Activated CD8-positive, alpha-beta T cell treated with anti-CD3 and anti-CD28 coated beads, Interleukin-2, amount 10 ng/mL, durations not matched to agents 7 days and 5 days (primary cell): ENCODE measurements at regions not wholly inside any gene's neighbourhood (a gene's known extent, or its start where the extent isn't known, plus 50 kb on each side); places are given as distances from the start of the nearest gene placed in this dataset.

Experiments
- ATAC-seq: fragments of 150-1000 bp; cut with Tn5 transposase; one replicate; pipeline ENCODE4 v1.10.0; 2021; ENCODE audit warnings: moderate library complexity
- CTCF ChIA-PET: fragments of 350-600 bp; sonication (Branson Sonifier 250); formaldehyde crosslinking; loops from one replicate; lab custom pipeline; 2021; ENCODE audit warnings: antibody characterized with exemption; lab: Charles Lee
- POLR2A ChIA-PET: fragments of 350-600 bp; sonication (Branson Sonifier 250); formaldehyde crosslinking; loops from one replicate; lab custom pipeline; 2021; ENCODE audit warnings: antibody characterized with exemption; lab: Charles Lee
- DNase-seq: peaks from one replicate; pipeline ENCODE4 v3.0.0-alpha.2; 2020
- H3K27ac Mint-ChIP-seq: one replicate; pipeline ENCODE4 v1.8.0; 2021; ENCODE audit warnings: mild to moderate bottlenecking, mixed read lengths
- H3K27me3 Mint-ChIP-seq: one replicate; pipeline ENCODE4 v1.8.0; 2021; ENCODE audit warnings: low read depth, mixed read lengths
- H3K36me3 Mint-ChIP-seq: one replicate; pipeline ENCODE4 v1.8.0; 2021; ENCODE audit warnings: low read depth, mixed read lengths
- H3K4me1 Mint-ChIP-seq: one replicate; pipeline ENCODE4 v1.8.0; 2021; ENCODE audit warnings: low read depth, mixed read lengths
- H3K4me3 Mint-ChIP-seq: one replicate; pipeline ENCODE4 v1.8.0; 2021; ENCODE audit warnings: mild to moderate bottlenecking, mixed read lengths
- H3K9me3 Mint-ChIP-seq: one replicate; pipeline ENCODE4 v1.8.0; 2022; ENCODE audit warnings: mixed read lengths; ENCODE audit not compliant: insufficient read depth

DNA sequence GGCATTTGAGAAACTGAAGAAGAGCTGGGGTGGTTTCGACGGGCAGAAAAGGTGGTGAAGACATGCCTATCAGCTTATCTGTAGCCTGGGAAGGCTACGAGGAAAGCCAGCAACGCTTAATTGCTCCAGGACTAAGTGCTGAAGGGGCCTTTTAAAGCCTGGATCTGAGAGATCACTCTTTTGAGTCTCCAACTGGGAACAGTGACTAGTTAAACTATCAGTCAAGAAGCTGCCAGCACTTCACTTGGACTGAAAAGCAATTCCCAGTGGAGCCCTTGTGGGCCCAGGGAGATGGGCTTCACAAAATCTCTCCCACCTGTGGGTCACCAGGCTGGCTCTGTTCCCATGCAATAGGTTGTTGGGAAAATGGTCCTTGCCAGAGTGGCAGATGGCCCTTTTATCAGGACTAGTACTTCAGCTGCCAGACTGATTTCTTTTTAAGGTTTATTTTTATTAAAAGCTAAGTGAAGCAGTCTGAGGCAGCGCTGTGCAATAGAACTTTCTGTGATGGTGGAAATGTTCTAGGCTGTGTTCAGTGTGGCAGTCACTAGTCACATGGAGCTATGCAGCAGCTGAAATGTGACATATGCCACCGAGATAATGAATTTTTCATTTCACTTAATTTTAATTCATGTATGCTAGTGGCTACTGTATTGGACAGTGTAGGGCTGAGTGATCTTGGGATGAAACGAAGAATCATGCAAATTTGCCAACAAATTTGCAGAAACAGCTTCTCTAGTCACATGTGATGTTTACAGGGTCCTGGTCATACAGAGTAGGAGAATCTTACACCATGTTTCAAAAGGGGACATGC, 276.8 kb downstream of the PCNX1 start:
- Mint-ChIP-seq H3K9me3 (no peaks in the 10 kb centered on the region), H3K4me1 (no peaks in the 10 kb centered on the region), H3K36me3 (no peaks in the 10 kb centered on the region), H3K4me3 (no peak overlapping the region), H3K27me3 (peaks cover 6% of the 10 kb centered on the region), H3K27ac (no peak overlapping the region)
- CTCF ChIA-PET: interaction anchor here (1.1 kb wide), 1 partner anchor 569 kb away, joined by 3 read pairs; no protein-coding TSS in a partner anchor
- ATAC-seq (no peak), DNase-seq (no peak)
- POLR2A ChIA-PET: no interaction called here

DNA sequence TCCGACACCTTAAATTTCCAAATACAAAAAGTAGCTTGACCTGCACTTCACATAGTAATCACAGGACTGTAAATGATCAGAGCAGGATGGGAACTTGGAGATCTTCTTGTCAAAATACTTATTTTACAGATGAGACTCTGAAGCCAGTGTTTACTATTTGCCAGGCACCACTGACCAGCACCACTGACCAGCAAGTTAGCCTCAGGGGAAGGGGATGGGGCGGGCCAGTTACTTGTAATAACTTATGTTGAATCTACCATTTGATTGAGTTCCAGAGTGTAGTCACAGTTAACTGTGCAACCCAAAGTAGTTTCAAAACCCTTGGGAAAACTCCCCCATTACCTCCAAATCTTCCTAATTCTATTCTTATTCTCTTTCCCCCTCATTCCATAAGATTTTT, 278.4 kb downstream of the PCNX1 start:
- ChIA-PET POLR2A (no interaction called here), CTCF (interaction anchor here (1.1 kb wide), 1 partner anchor 13 kb away, joined by 4 read pairs; no protein-coding TSS in a partner anchor)
- peaks cover 10% of the 10 kb centered on the region for H3K27me3 Mint-ChIP-seq
- no peaks in the 10 kb centered on the region for H3K9me3 Mint-ChIP-seq
- ATAC-seq (no peak), DNase-seq (no peak)
- H3K4me1 Mint-ChIP-seq: no peaks in the 10 kb centered on the region
- no peak overlapping the region for H3K27ac Mint-ChIP-seq
- H3K4me3 Mint-ChIP-seq: no peak overlapping the region
- H3K36me3 Mint-ChIP-seq: no peaks in the 10 kb centered on the region

DNA sequence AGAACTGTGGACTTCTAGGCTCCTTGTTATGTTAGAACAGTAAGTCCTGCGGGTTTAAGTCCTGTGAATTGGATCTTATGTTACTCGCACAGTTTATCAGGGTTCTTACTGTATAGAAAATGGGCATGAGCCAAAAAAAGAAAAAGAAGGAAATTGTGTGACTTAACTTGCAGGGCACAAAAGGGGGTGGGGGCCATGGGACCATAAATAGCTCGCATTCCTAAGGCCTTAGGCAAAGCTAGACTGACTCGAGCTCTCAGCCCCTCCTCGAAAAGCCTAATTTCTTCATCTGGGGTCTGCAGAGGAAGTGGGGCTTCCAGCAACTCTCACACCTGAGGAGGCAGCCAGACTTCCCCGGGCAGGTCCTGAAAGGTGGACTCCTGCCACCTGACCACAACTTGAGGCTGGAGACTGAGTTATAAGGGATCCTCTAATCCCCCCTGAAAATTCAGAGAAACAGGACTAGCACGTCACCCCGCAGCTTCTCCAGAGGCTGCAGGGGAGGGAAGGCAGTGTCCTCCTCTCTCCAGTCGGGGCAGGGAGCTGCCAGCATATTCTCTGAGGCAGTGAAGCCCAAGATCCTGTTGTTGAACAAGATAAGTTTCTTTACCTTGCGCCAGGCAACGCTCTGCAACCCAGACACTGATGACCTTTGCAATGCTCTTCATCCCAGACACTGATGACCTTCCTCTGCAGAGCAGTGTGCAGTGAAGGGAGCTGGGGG, 280.5 kb downstream of the PCNX1 start:
- Mint-ChIP-seq H3K27ac (no peak overlapping the region), H3K4me3 (no peak overlapping the region), H3K36me3 (no peaks in the 10 kb centered on the region), H3K4me1 (no peaks in the 10 kb centered on the region), H3K27me3 (peaks cover 18% of the 10 kb centered on the region), H3K9me3 (no peaks in the 10 kb centered on the region)
- ATAC-seq: no peak
- no peak for DNase-seq
- ChIA-PET POLR2A (interaction anchor here (0.5 kb wide), 1 partner anchor 587 kb away, joined by 3 read pairs; no protein-coding TSS in a partner anchor), CTCF (no interaction called here)

- ATAC-seq (no peak), DNase-seq (no peak)
- no peaks in the 10 kb centered on the region for H3K9me3 Mint-ChIP-seq
- no peak overlapping the region for H3K4me3 Mint-ChIP-seq
- ChIA-PET CTCF (no interaction called here), POLR2A (no interaction called here)
- no peak overlapping the region for H3K27ac Mint-ChIP-seq
- H3K27me3 Mint-ChIP-seq: peaks cover 18% of the 10 kb centered on the region
- no peaks in the 10 kb centered on the region for H3K36me3 Mint-ChIP-seq
- H3K4me1 Mint-ChIP-seq: no peaks in the 10 kb centered on the region
These were observed 283.6 kb downstream of the PCNX1 start for GRCh38 chr14:71190770-71191374.

- DNase-seq (no peak), ATAC-seq (no peak)
- H3K4me1 Mint-ChIP-seq: no peaks in the 10 kb centered on the region
- no peaks in the 10 kb centered on the region for H3K36me3 Mint-ChIP-seq
- H3K27me3 Mint-ChIP-seq: peaks cover 21% of the 10 kb centered on the region
- H3K9me3 Mint-ChIP-seq: no peaks in the 10 kb centered on the region
- POLR2A ChIA-PET: no interaction called here
- CTCF ChIA-PET: no interaction called here
- H3K4me3 Mint-ChIP-seq: no peak overlapping the region
- H3K27ac Mint-ChIP-seq: no peak overlapping the region
These were observed 286.4 kb downstream of the PCNX1 start for GRCh38 chr14:71193663-71194062.

DNA sequence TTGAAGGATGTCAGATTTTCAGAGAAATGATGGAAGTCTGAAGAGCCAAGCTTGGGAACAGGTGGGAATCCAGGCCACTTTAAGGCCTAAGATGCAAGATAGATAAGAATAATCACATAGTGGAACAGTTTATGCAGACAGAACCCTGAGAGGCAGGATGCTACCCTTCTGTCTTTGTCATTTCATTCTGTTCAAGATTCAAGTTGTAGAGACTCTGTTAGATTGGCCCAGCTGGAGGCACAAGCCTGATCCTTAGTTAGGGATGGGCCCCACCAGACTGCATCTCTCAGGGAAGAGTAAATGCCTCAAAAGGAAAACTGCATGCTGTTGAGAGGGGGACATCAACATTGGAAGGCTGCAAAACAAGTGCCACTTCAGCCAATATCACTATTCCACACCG, 287.0 kb downstream of the PCNX1 start:
- ATAC-seq: no peak
- Mint-ChIP-seq H3K4me1 (no peaks in the 10 kb centered on the region), H3K36me3 (no peaks in the 10 kb centered on the region), H3K4me3 (no peak overlapping the region), H3K9me3 (no peaks in the 10 kb centered on the region), H3K27ac (no peak overlapping the region), H3K27me3 (peaks cover 22% of the 10 kb centered on the region)
- DNase-seq: no peak
- POLR2A ChIA-PET: no interaction called here
- CTCF ChIA-PET: no interaction called here

- no peak for ATAC-seq
- Mint-ChIP-seq H3K36me3 (no peaks in the 10 kb centered on the region), H3K4me1 (no peaks in the 10 kb centered on the region), H3K9me3 (no peaks in the 10 kb centered on the region), H3K4me3 (no peak overlapping the region), H3K27me3 (peaks cover 5% of the 10 kb centered on the region), H3K27ac (no peak overlapping the region)
- DNase-seq: no peak
- ChIA-PET POLR2A (interaction anchor here (1.2 kb wide), 1 partner anchor 124 kb away, joined by 3 read pairs; no protein-coding TSS in a partner anchor), CTCF (no interaction called here)
These were observed 289.7 kb downstream of the PCNX1 start for GRCh38 chr14:71196921-71197320.

DNA sequence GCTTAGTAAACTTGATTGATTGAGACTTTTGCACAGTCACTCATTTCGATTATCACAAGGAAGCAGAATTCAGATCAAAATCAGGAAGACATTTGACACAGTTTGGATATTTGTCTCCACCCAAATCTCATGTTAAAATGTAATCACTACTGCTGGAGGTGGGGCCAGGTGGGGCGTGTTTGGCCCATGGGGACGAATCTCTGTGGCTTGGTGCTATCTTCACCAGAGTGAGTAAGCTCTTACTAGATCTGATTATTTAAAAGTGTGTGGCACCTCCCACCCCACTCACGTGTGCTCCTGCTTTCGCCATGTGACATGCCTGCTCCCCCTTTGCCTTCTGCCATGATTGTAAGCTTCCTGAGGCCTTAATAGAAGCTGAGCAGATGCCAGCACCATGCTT, 291.4 kb downstream of the PCNX1 start:
- Mint-ChIP-seq H3K4me1 (no peaks in the 10 kb centered on the region), H3K9me3 (no peaks in the 10 kb centered on the region), H3K27me3 (peaks cover 9% of the 10 kb centered on the region), H3K27ac (no peak overlapping the region), H3K4me3 (no peak overlapping the region), H3K36me3 (no peaks in the 10 kb centered on the region)
- no peak for DNase-seq
- POLR2A ChIA-PET: no interaction called here
- CTCF ChIA-PET: no interaction called here
- no peak for ATAC-seq

DNA sequence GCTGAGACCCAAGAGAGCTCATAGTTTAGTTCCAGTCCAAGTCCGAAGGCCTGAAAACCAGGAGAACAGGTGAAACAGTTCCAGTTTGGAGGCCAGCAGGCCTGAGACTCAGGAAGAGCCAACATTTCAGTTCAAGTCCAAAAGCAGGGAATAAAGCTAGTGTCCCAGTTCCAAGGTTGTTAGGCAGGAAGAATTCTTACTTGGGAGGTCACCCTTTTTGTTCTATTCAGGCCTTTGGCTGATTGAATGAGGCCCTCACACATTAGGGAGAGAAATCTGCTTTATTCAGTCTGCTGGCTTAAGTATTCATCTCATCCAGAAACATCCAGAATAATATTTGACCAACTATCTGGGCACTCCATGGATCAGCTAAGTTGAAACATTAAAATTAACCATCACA, 294.6 kb downstream of the PCNX1 start:
- DNase-seq (no peak), ATAC-seq (no peak)
- Mint-ChIP-seq H3K4me1 (no peaks in the 10 kb centered on the region), H3K27me3 (peaks cover 9% of the 10 kb centered on the region), H3K36me3 (no peaks in the 10 kb centered on the region), H3K27ac (no peak overlapping the region), H3K9me3 (no peaks in the 10 kb centered on the region), H3K4me3 (no peak overlapping the region)
- POLR2A ChIA-PET: no interaction called here
- CTCF ChIA-PET: no interaction called here

- no peak overlapping the region for H3K4me3 Mint-ChIP-seq
- H3K27ac Mint-ChIP-seq: no peak overlapping the region
- no peaks in the 10 kb centered on the region for H3K4me1 Mint-ChIP-seq
- DNase-seq: no peak
- CTCF ChIA-PET: no interaction called here
- H3K36me3 Mint-ChIP-seq: no peaks in the 10 kb centered on the region
- H3K9me3 Mint-ChIP-seq: no peaks in the 10 kb centered on the region
- ATAC-seq: no peak
- POLR2A ChIA-PET: no interaction called here
- H3K27me3 Mint-ChIP-seq: peaks cover 9% of the 10 kb centered on the region
These were observed 295.6 kb downstream of the PCNX1 start for GRCh38 chr14:71202881-71203280.

GRCh38 chr14:71203306-71203705, 296.0 kb downstream of the PCNX1 start:
- no peaks in the 10 kb centered on the region for H3K36me3 Mint-ChIP-seq

GRCh38 chr14:71204231-71204630, 297.0 kb downstream of the PCNX1 start:
- peaks cover 4% of the 10 kb centered on the region for H3K9me3 Mint-ChIP-seq
- H3K27ac Mint-ChIP-seq: no peak overlapping the region
- H3K36me3 Mint-ChIP-seq: no peaks in the 10 kb centered on the region
- POLR2A ChIA-PET: no interaction called here
- H3K27me3 Mint-ChIP-seq: peaks cover 4% of the 10 kb centered on the region
- CTCF ChIA-PET: no interaction called here
- no peak overlapping the region for H3K4me3 Mint-ChIP-seq
- DNase-seq: no peak
- no peaks in the 10 kb centered on the region for H3K4me1 Mint-ChIP-seq
- no peak for ATAC-seq

More at GRCh38 chr14:71203306-71203705, 296.0 kb downstream of the PCNX1 start:
- ChIA-PET POLR2A (no interaction called here), CTCF (no interaction called here)
- ATAC-seq: no peak
- DNase-seq: no peak
- Mint-ChIP-seq H3K27me3 (peaks cover 9% of the 10 kb centered on the region), H3K9me3 (no peaks in the 10 kb centered on the region), H3K27ac (no peak overlapping the region), H3K4me3 (no peak overlapping the region), H3K4me1 (no peaks in the 10 kb centered on the region)
